GM19397 (cell line): ENCODE measurements at regions not wholly inside any gene's neighbourhood (a gene's known extent, or its start where the extent isn't known, plus 50 kb on each side); places are given as distances from the start of the nearest gene placed in this dataset.
"Not testable (repeated sequence)": the region's sequence is repeated elsewhere in the genome, so short reads cannot be mapped to it uniquely, and the experiment has no call there.

Experiments
- ATAC-seq: cut with Tn5 transposase; IDR thresholded peaks from one replicate; pipeline ENCODE4 v1.9.1; 2021; ENCODE audit warnings: mild to moderate bottlenecking, moderate library complexity; ENCODE audit not compliant: unreplicated experiment

DNA sequence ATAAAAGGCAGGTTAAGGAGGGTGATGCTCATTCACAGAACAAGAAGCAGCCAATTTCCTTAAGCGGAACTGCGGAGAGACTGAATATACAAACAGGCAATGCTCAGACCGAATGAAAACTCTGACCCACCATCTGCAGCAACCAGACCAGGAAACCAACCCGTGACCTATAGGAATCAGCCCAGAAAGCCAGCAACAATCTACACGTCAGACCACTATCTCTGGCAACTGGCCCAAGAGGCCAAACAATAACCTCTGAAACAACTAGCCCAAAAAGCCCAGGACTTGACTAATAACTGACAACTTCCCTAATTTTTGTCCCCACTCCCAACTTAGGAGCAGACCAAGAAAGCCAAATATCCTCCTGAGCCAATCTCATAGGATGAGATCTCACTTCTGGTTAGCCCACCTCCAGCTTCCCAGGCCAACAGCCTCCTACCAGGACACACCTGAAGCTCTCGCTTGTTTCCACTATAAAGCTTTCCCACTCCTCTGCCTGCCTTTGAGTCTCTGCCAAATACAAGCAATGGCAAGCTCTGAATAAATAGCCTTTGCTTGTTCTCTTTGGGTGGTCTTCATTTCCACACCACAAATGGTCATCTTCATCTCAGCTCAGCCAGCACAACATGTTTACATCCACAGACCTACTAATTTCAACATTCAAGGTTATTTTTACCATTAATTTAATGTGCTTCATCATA lies 168.5 kb downstream of the HSD17B3 start:
- no peak for ATAC-seq

DNA sequence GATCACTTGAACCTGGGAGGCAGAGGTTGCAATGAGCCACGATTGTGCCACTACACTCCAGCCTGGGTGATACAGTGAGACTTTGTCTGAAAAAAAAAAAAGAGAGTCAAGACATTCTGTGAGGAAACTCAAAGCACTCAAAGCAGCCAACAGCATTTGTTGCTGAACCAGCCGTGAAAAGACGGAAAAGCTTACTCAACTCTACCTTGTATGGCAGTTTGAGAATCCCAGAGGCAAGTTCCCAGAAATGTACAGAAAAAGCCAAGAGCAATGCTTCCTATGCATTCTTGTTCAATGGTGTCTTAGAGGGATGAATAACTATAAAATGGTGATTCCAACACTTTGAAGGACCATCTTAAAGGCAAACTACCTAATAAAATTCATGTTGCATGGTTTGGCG lies 170.2 kb downstream of the HSD17B3 start:
- ATAC-seq, result no peak

DNA sequence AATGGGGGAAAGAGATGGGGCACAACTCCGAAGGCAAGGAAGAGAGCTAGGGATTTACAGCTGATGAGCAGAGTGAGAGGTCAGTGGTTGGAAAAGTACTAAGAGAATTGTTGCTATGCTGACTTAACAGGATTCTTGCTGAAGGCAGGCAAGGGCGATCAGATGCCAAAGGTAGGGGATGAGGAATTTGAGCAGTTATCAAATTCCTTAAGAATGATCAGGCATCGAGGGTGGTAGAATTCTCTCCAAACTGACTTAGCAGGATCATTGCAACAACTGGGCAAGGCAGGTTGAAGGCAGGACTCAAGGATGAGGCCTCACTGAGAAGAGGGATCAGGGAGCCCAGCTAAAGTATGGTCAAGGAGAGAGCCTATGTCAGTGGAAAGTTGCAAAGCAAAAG lies 171.0 kb downstream of the HSD17B3 start:
- ATAC-seq, result no peak

DNA sequence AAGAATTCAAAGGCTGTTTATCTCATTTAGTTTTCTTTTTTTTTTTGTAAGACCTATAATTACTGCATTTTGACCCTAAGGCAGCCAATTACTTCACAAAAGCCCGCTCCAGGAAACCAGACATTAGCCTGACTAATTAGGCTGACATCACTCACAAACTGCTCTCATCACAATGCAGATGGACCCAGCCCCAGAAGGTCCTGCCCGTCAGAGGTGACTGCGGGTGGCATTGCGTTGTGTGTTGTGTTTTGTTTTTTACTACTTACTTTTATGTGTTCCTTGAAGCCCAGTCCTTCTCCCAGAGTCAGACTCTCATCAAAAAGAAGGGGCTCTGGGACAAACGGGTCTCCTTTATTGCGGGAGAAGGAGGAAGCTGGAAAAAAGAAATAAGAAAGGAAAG lies 172.2 kb downstream of the HSD17B3 start:
- ATAC-seq, result no peak

DNA sequence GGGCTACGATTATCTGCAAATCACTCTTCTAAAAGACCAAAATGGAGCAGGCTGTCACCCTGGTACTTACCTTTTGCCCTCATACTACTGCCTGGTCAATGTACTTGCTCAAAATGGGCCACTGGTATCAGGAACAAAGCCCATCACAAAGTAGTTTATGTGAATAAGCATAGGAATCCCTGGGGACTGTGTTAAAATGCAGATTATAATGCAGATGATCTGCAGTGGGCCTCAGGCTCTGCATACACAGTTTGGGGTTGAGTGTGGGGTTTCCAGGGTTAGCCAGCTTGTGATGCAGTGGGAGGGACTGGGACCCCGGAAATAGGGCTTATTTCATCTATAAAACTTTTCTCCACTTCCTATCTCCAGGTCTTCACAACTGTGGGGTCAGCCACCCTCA lies 173.1 kb downstream of the HSD17B3 start:
- no peak for ATAC-seq

DNA sequence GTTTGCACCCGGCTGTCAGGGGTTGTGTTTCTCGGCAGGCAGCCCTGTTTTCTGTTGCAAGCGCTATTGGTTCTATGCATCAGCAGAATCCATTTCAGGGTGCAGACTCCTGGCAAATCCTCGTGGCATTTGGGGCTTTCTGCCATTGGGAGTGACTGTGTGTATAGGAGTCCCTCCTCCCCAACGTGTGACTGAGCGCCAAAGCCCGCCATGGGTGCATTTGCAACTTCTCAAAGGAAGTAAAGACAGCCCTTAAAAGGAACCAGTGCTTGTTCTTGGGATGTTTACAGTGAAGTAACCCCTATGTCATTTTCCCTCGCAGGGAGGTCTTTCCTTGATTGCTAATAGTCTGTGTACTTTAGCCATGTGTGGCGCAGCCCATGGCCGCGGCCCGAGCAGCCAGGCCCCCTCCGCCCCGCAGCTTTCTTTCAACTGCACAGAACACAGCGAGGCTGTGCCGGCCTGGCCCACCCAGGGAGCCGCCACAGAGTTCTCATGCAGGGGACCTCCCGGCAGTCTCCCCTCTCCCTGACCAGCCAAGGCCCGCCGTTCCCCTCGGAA lies 175.6 kb downstream of the HSD17B3 start:
- ATAC-seq, result no peak

DNA sequence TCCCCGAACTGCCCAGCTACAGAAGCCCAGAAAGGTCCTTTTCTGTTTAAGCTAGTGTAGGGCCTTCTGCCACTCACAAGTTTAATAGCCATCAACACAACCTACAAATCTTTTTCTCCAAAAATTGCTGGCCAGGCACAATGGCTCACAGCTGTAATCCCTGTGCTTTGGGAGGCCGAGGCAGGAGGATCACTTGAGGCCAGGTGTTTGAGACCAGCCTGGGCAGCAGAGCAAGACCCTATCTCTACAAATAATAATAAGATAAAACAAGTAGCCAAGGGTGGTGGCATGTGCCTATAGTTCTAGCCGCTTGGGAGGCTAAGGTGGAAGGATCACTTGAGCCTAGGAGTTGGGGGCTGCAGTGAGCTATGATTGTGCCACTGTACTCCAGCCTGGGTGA lies 176.4 kb downstream of the HSD17B3 start:
- ATAC-seq, result no peak

DNA sequence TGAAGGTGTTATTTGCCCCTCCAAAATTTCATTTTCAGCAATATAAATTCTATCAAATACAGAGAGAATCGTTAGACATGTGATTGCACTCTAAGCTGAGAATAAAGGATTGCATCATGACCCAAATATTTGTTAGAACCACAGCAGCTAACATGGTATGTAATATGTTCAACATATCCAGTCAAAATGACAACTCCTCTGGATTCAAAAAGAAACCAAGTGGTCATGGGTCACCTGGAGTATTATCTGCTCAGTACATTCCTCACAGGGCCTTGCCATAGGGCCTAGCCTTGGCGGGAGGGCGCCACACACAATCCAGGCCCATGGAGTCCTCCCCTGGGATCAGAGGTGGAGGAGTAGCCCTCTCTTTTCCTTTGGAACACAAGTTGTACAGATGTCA lies 179.2 kb downstream of the HSD17B3 start:
- ATAC-seq, result no peak

DNA sequence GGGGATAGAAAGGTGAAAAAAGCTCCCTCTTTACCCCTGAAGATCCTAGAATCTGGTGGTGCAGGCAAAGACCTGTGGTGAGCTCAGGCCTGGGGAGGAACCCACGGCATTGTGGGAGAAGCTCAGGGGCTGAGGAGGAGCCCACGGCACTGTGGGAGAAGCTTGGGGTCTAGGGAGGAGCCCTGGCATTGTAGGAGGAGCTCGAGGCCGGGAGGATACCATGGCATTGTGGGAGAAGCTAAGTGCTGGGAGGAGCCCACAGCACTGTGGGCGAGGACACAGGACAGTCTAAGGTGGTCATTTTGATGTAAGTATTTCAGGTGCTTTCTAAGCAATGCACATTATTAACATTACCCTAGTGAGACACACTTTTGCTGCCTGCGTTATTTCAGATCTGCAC lies 179.7 kb downstream of the HSD17B3 start:
- ATAC-seq, result no peak

DNA sequence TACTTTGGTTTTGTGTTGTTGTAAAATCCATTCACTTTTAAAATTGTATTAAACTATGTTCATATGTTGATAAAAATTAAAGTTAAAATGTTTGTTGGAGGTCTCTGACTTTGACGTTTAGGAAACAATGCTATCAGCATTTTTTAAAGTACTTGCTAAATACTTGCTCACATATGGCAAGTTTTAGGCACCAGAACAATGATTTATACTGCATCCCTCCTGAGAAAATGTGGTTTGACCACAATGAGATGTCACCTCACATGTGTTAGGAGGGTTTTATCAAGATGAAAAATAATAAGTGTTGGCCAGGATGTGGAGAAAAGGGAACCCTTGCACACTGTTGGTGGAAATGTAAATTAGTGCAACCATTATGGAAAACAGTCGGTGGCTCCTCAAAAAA lies 180.8 kb downstream of the HSD17B3 start:
- no peak for ATAC-seq

DNA sequence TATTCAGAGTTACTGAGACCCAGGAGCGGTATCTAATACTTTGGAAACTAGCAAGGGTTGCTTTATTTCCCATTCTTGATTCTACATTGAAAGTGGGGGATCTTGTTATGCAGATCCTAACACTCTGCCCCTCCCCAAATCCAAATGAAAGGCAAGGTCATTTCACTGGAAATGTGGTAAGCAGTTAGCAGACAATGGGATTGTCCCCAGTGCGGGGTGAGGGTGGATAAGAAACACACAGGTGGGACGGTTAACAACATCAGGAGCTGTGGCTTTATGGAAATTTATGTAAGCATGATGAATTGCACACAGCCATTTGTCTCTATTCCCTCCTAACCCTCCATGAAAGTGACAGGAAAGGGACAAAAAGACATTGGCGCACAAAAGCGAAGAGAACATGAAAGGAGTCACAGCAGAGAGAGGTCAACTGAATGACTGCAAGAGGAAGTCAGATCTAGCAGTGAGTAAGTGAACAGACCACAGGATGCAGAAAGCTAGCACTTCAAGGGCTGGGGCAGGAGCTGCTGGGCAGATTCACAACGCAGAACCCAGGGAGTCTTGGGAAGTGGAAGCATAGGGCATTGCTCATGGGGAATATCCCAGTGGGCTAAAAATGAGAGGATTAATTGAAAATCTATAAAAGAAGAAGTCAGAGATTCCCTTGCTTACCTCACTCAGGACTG lies 184.4 kb downstream of the HSD17B3 start:
- ATAC-seq, result no peak

DNA sequence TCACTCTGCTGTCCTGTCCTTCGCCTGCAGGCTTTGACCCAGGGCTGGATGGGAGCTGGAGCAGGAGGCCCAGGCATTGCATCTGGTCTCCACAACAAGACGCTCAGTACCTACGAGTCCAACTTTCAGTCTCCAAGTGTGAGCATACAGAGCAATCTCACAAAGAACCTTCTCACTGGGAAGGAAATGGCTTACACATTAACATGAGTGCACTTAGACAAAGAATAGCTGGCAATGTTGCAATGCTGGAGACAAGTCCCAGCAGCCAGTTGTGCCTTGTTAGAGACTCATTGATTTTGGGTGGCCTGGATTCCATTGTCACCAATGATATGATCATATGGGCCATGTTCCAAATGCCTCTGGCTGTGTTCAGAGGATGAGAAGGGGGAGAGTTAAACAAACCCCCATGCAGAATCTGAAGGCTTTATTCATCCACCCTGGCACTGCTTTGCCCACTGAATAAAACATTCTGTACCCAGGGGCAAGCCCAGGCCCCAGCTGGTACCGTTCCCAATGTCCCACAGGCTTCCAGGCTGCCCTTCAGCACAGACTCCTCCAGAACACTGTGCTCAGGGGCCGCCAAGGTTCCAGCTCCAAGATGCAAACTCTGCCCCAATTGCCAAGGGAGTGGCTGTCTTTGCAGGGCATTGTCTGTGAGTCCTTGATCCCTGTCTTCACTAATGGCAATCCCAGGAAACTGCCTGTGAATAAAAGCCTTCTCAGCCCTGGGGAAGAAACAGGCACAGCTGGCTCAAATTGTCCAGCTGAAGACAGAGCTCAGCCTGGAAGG lies 185.5 kb downstream of the HSD17B3 start:
- no peak for ATAC-seq

DNA sequence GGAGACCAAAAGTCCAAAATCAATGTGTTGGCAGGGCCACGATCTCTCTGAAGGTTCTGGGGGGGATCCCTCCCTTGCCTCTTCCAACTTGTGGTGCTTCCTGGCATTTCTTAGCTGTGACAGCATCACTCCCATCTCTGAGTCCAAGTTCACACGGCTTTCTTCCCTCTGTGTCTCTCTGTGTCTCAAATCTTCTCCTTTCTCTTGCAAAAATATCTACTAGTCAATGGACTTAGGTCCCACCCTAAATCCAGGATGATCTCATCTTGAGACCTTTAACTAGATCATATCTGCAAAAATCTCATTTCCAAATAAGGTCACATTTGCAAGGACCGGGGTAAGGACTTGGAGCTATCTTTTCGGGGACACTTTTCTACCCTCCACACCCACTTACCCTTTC lies 186.1 kb downstream of the HSD17B3 start:
- ATAC-seq, result no peak

DNA sequence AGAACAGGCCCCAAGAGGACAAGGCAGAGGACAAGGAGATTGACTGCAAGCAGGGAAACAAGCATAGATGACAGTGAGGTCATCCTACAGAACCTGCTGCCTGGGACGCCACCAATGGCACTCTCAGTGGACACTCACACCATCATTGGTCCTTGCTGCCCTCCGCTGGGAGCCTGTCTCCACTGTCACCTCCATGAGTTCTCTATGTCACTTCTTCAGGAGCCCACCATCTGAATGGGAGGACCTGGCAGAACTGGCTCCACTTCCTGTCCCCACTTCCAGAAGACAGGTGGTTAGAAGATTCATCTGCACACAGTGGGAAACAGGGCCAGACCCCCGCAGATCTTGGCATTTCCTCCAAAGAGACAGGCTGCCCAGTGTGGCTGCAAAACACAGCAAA lies 188.9 kb downstream of the HSD17B3 start:
- ATAC-seq, result no peak

DNA sequence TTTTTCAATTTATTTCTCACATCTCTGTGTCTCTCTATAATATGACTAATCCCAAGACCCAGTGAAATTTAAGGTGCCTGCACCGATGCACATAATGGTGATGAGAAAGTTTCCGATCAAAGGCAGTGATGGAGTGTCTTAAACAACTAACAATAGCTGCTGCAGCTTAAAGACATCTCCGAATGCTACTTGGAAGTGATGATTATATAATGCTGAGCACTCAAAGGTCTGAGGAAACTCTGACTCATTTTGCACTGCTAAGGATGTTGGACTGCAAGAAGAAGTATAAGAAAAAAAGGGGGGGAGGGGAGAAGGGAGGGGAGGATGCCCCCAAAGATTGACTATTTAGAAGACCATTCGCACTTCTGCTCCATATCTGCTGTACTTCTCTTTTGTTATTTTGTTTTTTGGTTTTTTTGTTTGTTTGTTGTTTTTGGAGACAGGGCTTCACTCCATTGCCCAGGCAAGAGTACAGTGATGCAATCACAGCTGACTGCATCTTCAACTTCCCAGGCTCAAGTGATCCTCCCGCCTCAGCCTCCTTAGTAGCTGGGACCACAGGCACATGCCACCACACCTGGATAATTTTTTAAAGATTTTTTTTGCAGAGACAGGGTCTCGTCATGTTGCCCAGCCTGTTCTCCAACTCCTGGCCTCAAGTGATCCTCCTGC lies 192.2 kb downstream of the HSD17B3 start:
- no peak for ATAC-seq

DNA sequence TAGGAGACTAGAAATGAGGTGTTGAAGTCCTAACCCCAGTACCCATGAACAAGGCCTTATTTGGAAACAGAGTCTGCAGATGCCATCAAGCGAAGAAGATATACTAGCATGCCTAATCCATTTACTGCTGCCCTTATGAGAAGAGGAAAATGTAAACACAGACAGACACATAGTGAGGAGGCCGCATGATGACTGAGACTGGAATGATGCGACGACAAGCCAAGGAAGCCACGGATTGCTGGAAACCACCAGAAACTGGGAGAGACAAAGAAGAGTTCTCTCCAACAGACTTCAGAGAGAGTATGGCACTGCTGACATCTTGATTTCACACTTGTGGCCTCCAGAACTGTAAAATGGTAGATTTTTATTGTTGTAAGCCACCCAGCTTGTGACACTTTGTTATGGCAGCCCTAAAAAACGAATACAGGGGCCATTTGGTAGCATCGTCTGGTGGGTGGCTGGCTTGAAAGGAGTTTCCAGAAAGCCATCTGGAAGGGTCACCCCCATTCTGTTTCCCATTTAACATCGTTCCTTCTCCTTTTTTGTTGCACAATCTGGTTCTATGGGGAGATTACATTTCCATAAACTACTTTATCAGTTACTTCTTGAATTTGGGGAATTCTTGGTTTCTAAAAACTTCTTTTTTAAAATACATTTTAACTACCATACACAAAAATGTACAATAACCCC lies 193.1 kb downstream of the HSD17B3 start:
- no peak for ATAC-seq

DNA sequence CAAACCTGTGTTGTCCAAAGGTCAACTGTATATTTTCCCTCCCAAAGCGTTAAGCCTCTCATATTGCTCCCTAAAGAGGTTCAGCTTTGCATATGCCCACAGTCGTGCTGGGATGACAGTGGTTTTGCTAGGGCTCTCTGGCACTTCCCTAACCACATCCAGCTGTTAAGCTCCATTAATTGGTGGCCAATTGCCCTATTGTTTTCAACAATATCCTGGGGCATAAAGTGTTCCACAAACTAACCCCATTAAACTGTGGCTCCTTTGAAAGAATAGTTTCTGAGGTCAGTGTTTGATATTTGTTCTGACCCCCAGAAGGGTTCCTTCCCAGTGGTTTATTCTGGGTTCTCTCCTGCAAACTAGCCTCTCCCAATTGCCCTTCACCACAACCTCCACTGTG lies 194.5 kb downstream of the HSD17B3 start:
- no peak for ATAC-seq

DNA sequence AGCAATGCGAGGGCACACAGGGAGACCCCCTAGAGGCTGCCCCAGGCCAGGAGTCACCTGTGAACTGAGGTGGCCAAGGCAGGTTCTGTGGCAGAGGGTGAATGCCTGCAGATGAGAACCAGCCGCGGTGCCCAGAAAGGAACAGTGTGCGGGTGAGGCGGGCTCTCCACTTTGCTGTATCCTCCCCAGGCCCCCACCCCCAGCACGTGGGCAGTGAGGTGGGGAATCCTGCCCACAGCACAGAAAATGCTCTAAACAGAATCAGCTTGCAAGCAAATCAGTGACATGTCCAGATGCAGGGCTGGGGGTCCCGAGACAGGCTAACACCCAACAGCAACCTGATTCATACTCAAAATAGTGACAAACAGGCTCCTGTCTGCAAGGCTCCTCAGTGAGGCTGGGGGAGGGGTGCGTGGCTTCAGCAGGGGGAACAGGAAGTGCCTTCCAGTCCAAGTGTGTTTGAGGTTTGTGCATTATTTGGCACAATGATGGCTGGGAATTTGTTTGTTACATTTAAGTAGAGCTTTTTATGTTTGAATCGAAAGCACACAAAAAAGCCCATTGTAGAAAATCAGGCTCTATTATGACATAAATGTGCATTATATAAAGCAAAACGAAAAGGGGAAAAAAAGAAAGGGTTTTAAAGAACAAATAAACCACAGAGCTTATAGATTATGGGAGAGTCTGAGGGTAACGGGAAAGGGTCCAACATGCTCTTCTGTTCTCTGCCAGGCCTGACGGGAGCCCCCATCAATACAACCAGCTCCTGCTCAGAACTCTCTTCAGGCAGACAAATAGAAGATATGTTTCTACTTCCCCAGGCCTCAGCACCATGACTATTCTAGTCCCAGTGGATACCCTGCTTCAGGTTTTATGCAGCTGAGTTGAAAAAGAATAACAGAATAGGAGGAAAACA lies 201.3 kb downstream of the HSD17B3 start:
- ATAC-seq, result no peak

DNA sequence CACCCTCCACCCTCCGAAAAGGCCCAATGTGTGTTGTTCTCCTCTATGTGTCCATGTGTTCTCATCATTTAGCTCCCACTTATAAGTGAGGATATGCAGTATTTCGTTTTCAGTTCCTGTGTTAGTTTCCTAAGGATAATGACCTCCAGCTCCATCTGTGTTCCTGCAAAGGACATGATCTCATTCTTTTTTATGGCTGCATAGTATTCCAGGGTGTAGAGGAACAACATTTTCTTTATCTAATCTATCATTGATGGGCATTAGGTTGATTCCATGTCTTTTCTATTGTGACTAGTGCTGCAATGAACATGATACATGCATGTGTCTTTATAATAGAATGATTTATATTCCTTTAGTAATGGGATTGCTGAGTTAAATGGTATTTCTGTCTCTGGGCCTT lies 211.3 kb downstream of the HSD17B3 start:
- ATAC-seq, result not testable (repeated sequence)
